ENCODE measurements at regions not wholly inside any gene's neighbourhood (a gene's known extent, or its start where the extent isn't known, plus 50 kb on each side); places are given as distances from the start of the nearest gene placed in this dataset.

GRCh38 chr7:85770332-85770731 lies 583.5 kb upstream of the SEMA3D start:
- no peaks in the 10 kb centered on the region for H3K79me2 ChIP-seq (ENCODE audit: insufficient read depth, low read length)
- ChIA-PET RAD21 (ENCODE audit: low non-redundant PET in 1 of 2, low total read pairs in 2 of 2, uncharacterized antibody in 2 of 2, unreplicated experiment in 2 of 2) (no interaction called here), CTCF (no interaction called here), POLR2A (no interaction called here)
- no peak overlapping the region for H3K9ac ChIP-seq (ENCODE audit: low read length)
- no peak overlapping the region for H3K4me3 ChIP-seq (replicated peaks in 1 of 2; ENCODE audit: low read depth in 1 of 2, low read length in 2 of 2)
- H2AFZ ChIP-seq (ENCODE audit: low read depth, low read length, poor library complexity, severe bottlenecking): no peak overlapping the region
- no peak for DNase-seq (ENCODE audit: low read depth, low spot score)
- H3K9me2 ChIP-seq (ENCODE audit: insufficient read depth): no peaks in the 10 kb centered on the region
- no peaks in the 10 kb centered on the region for H3K27me3 ChIP-seq (ENCODE audit: insufficient read depth, low read length)
- H3K4me2 ChIP-seq (ENCODE audit: low read length): no peak overlapping the region
- no peaks in the 10 kb centered on the region for H3K4me1 ChIP-seq (ENCODE audit: control insufficient read depth in 1 of 2, insufficient read depth in 2 of 2, low read length in 2 of 2)
- intact Hi-C loops (cut with micrococcal nuclease): no loop called here
- no peak for ATAC-seq
- no peaks in the 10 kb centered on the region for H3K9me3 ChIP-seq (ENCODE audit: control insufficient read depth in 1 of 2, insufficient read depth in 1 of 2, low read depth in 1 of 2, low read length in 2 of 2)
- no peaks in the 10 kb centered on the region for H4K20me1 ChIP-seq (ENCODE audit: insufficient read depth)
- H3K36me3 ChIP-seq (ENCODE audit: control insufficient read depth in 1 of 2, insufficient read depth in 2 of 2, low read length in 2 of 2): no peaks in the 10 kb centered on the region
- TF ChIP-seq ELF1 (IDR thresholded peaks at IDR 0.05; ENCODE audit: borderline replicate concordance, low read depth): no peak
- no TSS peak for BruUV-seq (replicated peaks)
- no peak overlapping the region for H3K27ac ChIP-seq (ENCODE audit: low read depth, low read length)

GRCh38 chr7:85765698-85766298 lies 578.9 kb upstream of the SEMA3D start:
- CTCF ChIA-PET: no interaction called here
- ATAC-seq: no peak
- TF ChIP-seq YY1 (IDR thresholded peaks at IDR 0.05; ENCODE audit: extremely low read depth, insufficient replicate concordance, low read depth, low read length) (no peak), POLR2A (IDR thresholded peaks at IDR 0.05; ENCODE audit: borderline replicate concordance, extremely low read depth, insufficient read depth, insufficient read length) (no peak), FOSL1 (IDR thresholded peaks at IDR 0.05; ENCODE audit: low read depth) (no peak), CEBPB (IDR thresholded peaks at IDR 0.05; ENCODE audit: low read depth) (no peak), ZNF274 (IDR thresholded peaks at IDR 0.05; ENCODE audit: low read depth, low read length) (no peak), EZH2 (IDR thresholded peaks at IDR 0.05) (no peak), SP1 (IDR thresholded peaks at IDR 0.05; ENCODE audit: low read depth) (no peak), SRF (IDR thresholded peaks at IDR 0.05; ENCODE audit: low read depth) (no peak), REST (IDR thresholded peaks at IDR 0.05; ENCODE audit: low read depth) (no peak), EZH2phosphoT487 (IDR thresholded peaks at IDR 0.05; ENCODE audit: borderline replicate concordance) (no peak), CBX3 (IDR thresholded peaks at IDR 0.05; ENCODE audit: low read depth) (no peak), EGR1 (IDR thresholded peaks at IDR 0.05; ENCODE audit: low read depth) (no peak)
- TF ChIP-seq, protein P1, sequence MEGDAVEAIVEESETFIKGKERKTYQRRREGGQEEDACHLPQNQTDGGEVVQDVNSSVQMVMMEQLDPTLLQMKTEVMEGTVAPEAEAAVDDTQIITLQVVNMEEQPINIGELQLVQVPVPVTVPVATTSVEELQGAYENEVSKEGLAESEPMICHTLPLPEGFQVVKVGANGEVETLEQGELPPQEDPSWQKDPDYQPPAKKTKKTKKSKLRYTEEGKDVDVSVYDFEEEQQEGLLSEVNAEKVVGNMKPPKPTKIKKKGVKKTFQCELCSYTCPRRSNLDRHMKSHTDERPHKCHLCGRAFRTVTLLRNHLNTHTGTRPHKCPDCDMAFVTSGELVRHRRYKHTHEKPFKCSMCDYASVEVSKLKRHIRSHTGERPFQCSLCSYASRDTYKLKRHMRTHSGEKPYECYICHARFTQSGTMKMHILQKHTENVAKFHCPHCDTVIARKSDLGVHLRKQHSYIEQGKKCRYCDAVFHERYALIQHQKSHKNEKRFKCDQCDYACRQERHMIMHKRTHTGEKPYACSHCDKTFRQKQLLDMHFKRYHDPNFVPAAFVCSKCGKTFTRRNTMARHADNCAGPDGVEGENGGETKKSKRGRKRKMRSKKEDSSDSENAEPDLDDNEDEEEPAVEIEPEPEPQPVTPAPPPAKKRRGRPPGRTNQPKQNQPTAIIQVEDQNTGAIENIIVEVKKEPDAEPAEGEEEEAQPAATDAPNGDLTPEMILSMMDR (IDR thresholded peaks at IDR 0.05 in 2 of 3, conservative IDR thresholded peaks at IDR 0.05 in 1 of 3; ENCODE audit: borderline replicate concordance in 1 of 3, insufficient read depth in 1 of 3, low read depth in 2 of 3, low read length in 2 of 3): no peak
- TF ChIP-seq, protein P2, sequence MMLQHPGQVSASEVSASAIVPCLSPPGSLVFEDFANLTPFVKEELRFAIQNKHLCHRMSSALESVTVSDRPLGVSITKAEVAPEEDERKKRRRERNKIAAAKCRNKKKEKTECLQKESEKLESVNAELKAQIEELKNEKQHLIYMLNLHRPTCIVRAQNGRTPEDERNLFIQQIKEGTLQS (IDR thresholded peaks at IDR 0.05): no peak

More at GRCh38 chr7:85765698-85766298, 578.9 kb upstream of the SEMA3D start:
- H3K9ac ChIP-seq (ENCODE audit: low read length): no peak overlapping the region
- no peaks in the 10 kb centered on the region for H3K27me3 ChIP-seq (ENCODE audit: insufficient read depth, low read length)
- H3K9me2 ChIP-seq (ENCODE audit: insufficient read depth): no peaks in the 10 kb centered on the region
- H2AFZ ChIP-seq (ENCODE audit: low read depth, low read length, poor library complexity, severe bottlenecking): no peak overlapping the region
- H3K79me2 ChIP-seq (ENCODE audit: insufficient read depth, low read length): no peaks in the 10 kb centered on the region
- H4K20me1 ChIP-seq (ENCODE audit: insufficient read depth): no peaks in the 10 kb centered on the region
- no peaks in the 10 kb centered on the region for H3K9me3 ChIP-seq (ENCODE audit: control insufficient read depth in 1 of 2, insufficient read depth in 1 of 2, low read depth in 1 of 2, low read length in 2 of 2)
- H3K4me2 ChIP-seq (ENCODE audit: low read length): no peak overlapping the region
- no peak overlapping the region for H3K4me3 ChIP-seq (replicated peaks in 1 of 2; ENCODE audit: low read depth in 1 of 2, low read length in 2 of 2)
- DNase-seq (ENCODE audit: low read depth, low spot score): no peak
- no TSS peak for BruUV-seq (replicated peaks)
- RAD21 ChIA-PET (ENCODE audit: low non-redundant PET in 1 of 2, low total read pairs in 2 of 2, uncharacterized antibody in 2 of 2, unreplicated experiment in 2 of 2): no interaction called here
- no peaks in the 10 kb centered on the region for H3K4me1 ChIP-seq (ENCODE audit: control insufficient read depth in 1 of 2, insufficient read depth in 2 of 2, low read length in 2 of 2)
- no peak overlapping the region for H3K27ac ChIP-seq (ENCODE audit: low read depth, low read length)
- POLR2A ChIA-PET: no interaction called here
- intact Hi-C loops (cut with micrococcal nuclease): no loop called here
- no peaks in the 10 kb centered on the region for H3K36me3 ChIP-seq (ENCODE audit: control insufficient read depth in 1 of 2, insufficient read depth in 2 of 2, low read length in 2 of 2)
